ENCODE measurements at regions not wholly inside any gene's neighbourhood (a gene's known extent, or its start where the extent isn't known, plus 50 kb on each side); places are given as distances from the start of the nearest gene placed in this dataset.

DNA sequence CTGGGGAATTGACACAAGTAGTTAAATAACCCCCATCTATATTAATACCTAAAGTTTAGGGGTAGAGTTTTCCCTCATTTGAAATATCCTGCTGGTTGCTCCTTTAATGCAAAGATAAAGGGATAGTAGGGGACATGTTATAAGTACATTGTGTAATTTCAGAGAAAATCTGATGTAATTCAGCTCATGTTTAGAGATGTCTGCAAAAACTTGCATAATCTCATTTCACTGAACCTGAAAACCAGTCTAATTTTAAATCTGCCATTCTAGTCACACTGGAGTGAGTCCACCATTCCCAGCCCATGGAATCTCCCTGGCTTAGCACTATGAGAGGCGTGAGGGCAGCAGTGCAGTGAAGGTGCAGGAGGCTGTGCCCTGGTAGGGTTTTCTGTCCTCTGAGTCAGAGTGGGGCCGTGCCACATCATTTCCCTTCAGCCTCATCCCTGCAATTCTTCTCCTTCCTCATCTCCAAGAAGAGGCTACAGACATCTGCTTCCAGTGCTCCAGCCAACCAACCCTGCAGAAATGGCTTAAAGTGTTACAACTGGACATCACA, 246.3 kb upstream of the UMPS start:
- TF ChIP-seq, protein P1, sequence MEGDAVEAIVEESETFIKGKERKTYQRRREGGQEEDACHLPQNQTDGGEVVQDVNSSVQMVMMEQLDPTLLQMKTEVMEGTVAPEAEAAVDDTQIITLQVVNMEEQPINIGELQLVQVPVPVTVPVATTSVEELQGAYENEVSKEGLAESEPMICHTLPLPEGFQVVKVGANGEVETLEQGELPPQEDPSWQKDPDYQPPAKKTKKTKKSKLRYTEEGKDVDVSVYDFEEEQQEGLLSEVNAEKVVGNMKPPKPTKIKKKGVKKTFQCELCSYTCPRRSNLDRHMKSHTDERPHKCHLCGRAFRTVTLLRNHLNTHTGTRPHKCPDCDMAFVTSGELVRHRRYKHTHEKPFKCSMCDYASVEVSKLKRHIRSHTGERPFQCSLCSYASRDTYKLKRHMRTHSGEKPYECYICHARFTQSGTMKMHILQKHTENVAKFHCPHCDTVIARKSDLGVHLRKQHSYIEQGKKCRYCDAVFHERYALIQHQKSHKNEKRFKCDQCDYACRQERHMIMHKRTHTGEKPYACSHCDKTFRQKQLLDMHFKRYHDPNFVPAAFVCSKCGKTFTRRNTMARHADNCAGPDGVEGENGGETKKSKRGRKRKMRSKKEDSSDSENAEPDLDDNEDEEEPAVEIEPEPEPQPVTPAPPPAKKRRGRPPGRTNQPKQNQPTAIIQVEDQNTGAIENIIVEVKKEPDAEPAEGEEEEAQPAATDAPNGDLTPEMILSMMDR (conservative IDR thresholded peaks at IDR 0.05 in 1 of 2, IDR thresholded peaks at IDR 0.05 in 1 of 2; ENCODE audit: low read depth in 1 of 2, low read length in 2 of 2) = no peak
- no peak for TF ChIP-seq EZH2 (IDR thresholded peaks at IDR 0.05; ENCODE audit: low read length, missing control alignments)

Measured in fibroblast of lung (primary cell).